GM21515 (cell line): ENCODE measurements at regions not wholly inside any gene's neighbourhood (a gene's known extent, or its start where the extent isn't known, plus 50 kb on each side); places are given as distances from the start of the nearest gene placed in this dataset.
"Not testable (repeated sequence)": the region's sequence is repeated elsewhere in the genome, so short reads cannot be mapped to it uniquely, and the experiment has no call there.

ENCODE experiments used
- ATAC-seq: cut with Tn5 transposase; IDR thresholded peaks from one replicate; pipeline ENCODE4 v1.9.1; 2021; ENCODE audit not compliant: unreplicated experiment

GRCh38 chr2:175777337-175777736 lies 224.7 kb downstream of the LNPK start:
- ATAC-seq, result not testable (repeated sequence)

- ATAC-seq, result no peak
These were observed 232.9 kb downstream of the LNPK start for GRCh38 chr2:175769200-175769599.

- ATAC-seq, result no peak
These were observed 235.2 kb downstream of the LNPK start for GRCh38 chr2:175766880-175767279.

- no peak for ATAC-seq
These were observed 246.2 kb downstream of the LNPK start for GRCh38 chr2:175755656-175756386.

GRCh38 chr2:175755169-175755568 lies 246.9 kb downstream of the LNPK start:
- ATAC-seq, result no peak

- ATAC-seq, result no peak
These were observed 251.9 kb downstream of the LNPK start for GRCh38 chr2:175750195-175750594.

- ATAC-seq, result no peak
These were observed 256.2 kb downstream of the LNPK start for GRCh38 chr2:175745911-175746310.

GRCh38 chr2:175744000-175744399 lies 258.1 kb downstream of the LNPK start:
- no peak for ATAC-seq

- ATAC-seq, result no peak
These were observed 259.1 kb downstream of the LNPK start for GRCh38 chr2:175743011-175743410.

- no peak for ATAC-seq
These were observed 259.7 kb downstream of the LNPK start for GRCh38 chr2:175742367-175742766.

- no peak for ATAC-seq
These were observed 260.9 kb downstream of the LNPK start for GRCh38 chr2:175741164-175741563.

GRCh38 chr2:175737722-175738361 lies 264.2 kb downstream of the LNPK start:
- no peak for ATAC-seq

- no peak for ATAC-seq
These were observed 267.4 kb downstream of the LNPK start for GRCh38 chr2:175734686-175735085.

GRCh38 chr2:175732531-175732930 lies 269.5 kb downstream of the LNPK start:
- ATAC-seq, result no peak

- no peak for ATAC-seq
These were observed 272.0 kb downstream of the LNPK start for GRCh38 chr2:175730050-175730449.

- ATAC-seq, result no peak
These were observed 272.9 kb downstream of the LNPK start for GRCh38 chr2:175729049-175729706.

GRCh38 chr2:175728032-175728431 lies 274.0 kb downstream of the LNPK start:
- ATAC-seq, result no peak

- ATAC-seq, result no peak
These were observed 275.8 kb downstream of the LNPK start for GRCh38 chr2:175726223-175726622.

- no peak for ATAC-seq
These were observed 292.8 kb downstream of the LNPK start for GRCh38 chr2:175709248-175709647.

- ATAC-seq, result no peak
These were observed 294.7 kb downstream of the LNPK start for GRCh38 chr2:175707322-175707721.

- ATAC-seq, result not testable (repeated sequence)
These were observed 297.5 kb downstream of the LNPK start for GRCh38 chr2:175704568-175704967.

GRCh38 chr2:175698061-175698460 lies 304.0 kb downstream of the LNPK start:
- no peak for ATAC-seq
